PC-9 (cell line): ENCODE measurements at regions not wholly inside any gene's neighbourhood (a gene's known extent, or its start where the extent isn't known, plus 50 kb on each side); places are given as distances from the start of the nearest gene placed in this dataset.

Experiments
- CTCF ChIP-seq: fragments of 200-600 bp; sonication (generic); conservative IDR thresholded peaks from 2 replicates; pipeline ENCODE4 v1.6.1; 2017; ENCODE audit warnings: mixed run types, antibody characterized with exemption, mild to moderate bottlenecking, moderate library complexity
- EZH2 ChIP-seq: fragments of 200-600 bp; sonication (generic); IDR thresholded peaks from 2 replicates; pipeline ENCODE4 v1.8.0; 2017; ENCODE audit warnings: antibody characterized with exemption, low read depth

- TF ChIP-seq CTCF = no peak
- no peak for TF ChIP-seq EZH2
Observed at GRCh38 chr5:82447913-82448312, 169.8 kb upstream of the RPS23 start.
